Left kidney (tissue), 1 donor: ENCODE measurements at regions not wholly inside any gene's neighbourhood (a gene's known extent, or its start where the extent isn't known, plus 50 kb on each side); places are given as distances from the start of the nearest gene placed in this dataset.

ENCODE experiments used
- DNase-seq: peaks from one replicate; pipeline ENCODE4 v3.0.0-alpha.2; 2013

GRCh38 chr11:76298255-76298654 lies 82.7 kb downstream of the THAP12 start:
- DNase-seq: no peak

- DNase-seq: no peak
These were observed 84.0 kb downstream of the THAP12 start for GRCh38 chr11:76296731-76297542.

- no peak for DNase-seq
These were observed 86.9 kb upstream of the WNT11 start for GRCh38 chr11:76293189-76293631.

- DNase-seq: no peak
These were observed 86.4 kb upstream of the WNT11 start for GRCh38 chr11:76292583-76293188.

- peak; percentile 70 for DNase-seq
These were observed 85.5 kb upstream of the WNT11 start for GRCh38 chr11:76291576-76292526.

- DNase-seq: no peak
These were observed 82.1 kb upstream of the WNT11 start for GRCh38 chr11:76288166-76288980.

- DNase-seq: no peak
These were observed 80.9 kb upstream of the WNT11 start for GRCh38 chr11:76287227-76287626.

- no peak for DNase-seq
These were observed 79.2 kb upstream of the WNT11 start for GRCh38 chr11:76285397-76286104.

GRCh38 chr11:76284161-76284560 lies 77.9 kb upstream of the WNT11 start:
- no peak for DNase-seq

GRCh38 chr11:76282811-76283595 lies 76.7 kb upstream of the WNT11 start:
- no peak for DNase-seq

GRCh38 chr11:76282172-76282571 lies 75.9 kb upstream of the WNT11 start:
- DNase-seq: no peak

GRCh38 chr11:76281558-76281906 lies 75.2 kb upstream of the WNT11 start:
- DNase-seq: no peak

GRCh38 chr11:76280882-76281557 lies 74.7 kb upstream of the WNT11 start:
- no peak for DNase-seq

- DNase-seq: no peak
These were observed 74.0 kb upstream of the WNT11 start for GRCh38 chr11:76280151-76280881.

- no peak for DNase-seq
These were observed 73.3 kb upstream of the WNT11 start for GRCh38 chr11:76279646-76280045.

GRCh38 chr11:76279038-76279437 lies 72.7 kb upstream of the WNT11 start:
- DNase-seq: no peak

- no peak for DNase-seq
These were observed 72.2 kb upstream of the WNT11 start for GRCh38 chr11:76278526-76278925.

GRCh38 chr11:76277298-76278175 lies 71.2 kb upstream of the WNT11 start:
- no peak for DNase-seq
